Nephron progenitor cell (in vitro differentiated cells): ENCODE measurements at regions not wholly inside any gene's neighbourhood (a gene's known extent, or its start where the extent isn't known, plus 50 kb on each side); places are given as distances from the start of the nearest gene placed in this dataset.

ENCODE experiments used
- DNase-seq: peaks from one replicate; pipeline ENCODE4 v3.0.0; 2021
- H3K27ac Mint-ChIP-seq: 2 replicates; pipeline ENCODE4 v1.8.0; 2021; ENCODE audit warnings: mild to moderate bottlenecking, moderate library complexity, mixed read lengths
- H3K27me3 Mint-ChIP-seq: 2 replicates; pipeline ENCODE4 v1.8.0; 2021; ENCODE audit warnings: mild to moderate bottlenecking, low read depth, mixed read lengths; ENCODE audit not compliant: poor library complexity
- H3K36me3 Mint-ChIP-seq: 2 replicates; pipeline ENCODE4 v1.8.0; 2021; ENCODE audit warnings: low read depth, mixed read lengths
- H3K4me1 Mint-ChIP-seq: 2 replicates; pipeline ENCODE4 v1.8.0; 2021; ENCODE audit warnings: mixed read lengths
- H3K4me3 Mint-ChIP-seq: 2 replicates; pipeline ENCODE4 v1.8.0; 2021; ENCODE audit warnings: mild to moderate bottlenecking, moderate library complexity, mixed read lengths
- H3K9me3 Mint-ChIP-seq: 2 replicates; pipeline ENCODE4 v1.8.0; 2021; ENCODE audit warnings: mild to moderate bottlenecking, moderate library complexity, mixed read lengths
- CTCF ChIP-seq: fragments of 200-600 bp; sonication (generic); IDR thresholded peaks from 2 replicates; pipeline ENCODE4 v1.5.0; 2021; ENCODE audit warnings: antibody characterized with exemption

DNA sequence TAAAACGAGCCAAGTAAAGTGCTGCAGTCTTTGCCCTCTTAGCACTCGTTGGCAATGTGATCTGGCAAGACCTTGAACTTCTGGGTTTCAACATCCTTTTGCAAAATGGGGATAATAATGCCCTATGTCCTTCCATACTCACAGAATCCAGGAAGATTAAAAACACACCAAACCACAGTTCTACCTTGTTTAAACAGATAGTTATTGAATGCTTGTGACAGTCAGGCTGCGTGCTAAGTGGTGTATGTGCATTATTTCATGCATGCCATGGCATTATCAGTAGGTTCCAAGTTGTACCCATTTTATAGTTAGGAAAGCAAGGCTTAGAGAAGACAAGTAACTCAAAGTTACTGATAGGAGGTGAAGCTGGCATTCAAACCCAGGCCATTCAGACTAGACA, 308.6 kb upstream of the PROX1 start:
- Mint-ChIP-seq H3K4me3 (no peak overlapping the region), H3K27me3 (peaks cover 13% of the 10 kb centered on the region), H3K27ac (no peak overlapping the region), H3K9me3 (peaks cover 14% of the 10 kb centered on the region), H3K4me1 (peaks cover 17% of the 10 kb centered on the region), H3K36me3 (no peaks in the 10 kb centered on the region)
- no peak for TF ChIP-seq CTCF
- DNase-seq: no peak

DNA sequence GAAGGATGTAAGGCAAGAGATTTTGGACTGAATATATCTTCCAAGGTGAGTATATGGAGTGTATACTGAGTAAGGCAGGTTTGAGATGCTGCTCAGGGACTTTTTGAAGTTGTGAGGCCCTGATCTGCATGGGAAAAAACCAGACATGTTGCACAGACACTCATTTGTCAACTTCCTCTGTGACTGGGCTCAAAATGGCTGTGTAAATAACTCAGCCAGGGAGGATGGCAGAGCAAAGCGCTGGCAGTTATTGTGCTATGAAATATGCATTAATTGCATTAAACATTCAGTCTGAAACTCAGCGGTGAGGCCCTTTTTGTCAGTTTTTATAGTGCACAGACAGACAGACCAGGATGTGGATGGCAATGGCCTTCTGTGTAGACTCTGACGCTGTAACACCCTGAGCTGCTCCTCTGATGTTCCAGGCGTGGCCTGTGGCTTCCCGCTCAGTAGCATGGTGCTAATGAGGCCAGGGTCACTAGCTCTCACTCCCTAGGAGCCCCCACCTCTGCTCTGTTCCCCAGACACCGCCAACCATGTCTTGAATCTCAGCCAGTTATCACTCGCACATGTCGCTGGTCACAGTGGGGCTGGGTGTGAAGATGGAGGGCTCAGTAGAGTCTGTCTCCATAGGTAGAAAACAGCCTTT, 307.0 kb upstream of the PROX1 start:
- Mint-ChIP-seq H3K4me1 (peaks cover 17% of the 10 kb centered on the region), H3K4me3 (no peak overlapping the region), H3K27me3 (peaks cover 13% of the 10 kb centered on the region), H3K9me3 (peaks cover 4% of the 10 kb centered on the region), H3K27ac (no peak overlapping the region), H3K36me3 (no peaks in the 10 kb centered on the region)
- TF ChIP-seq CTCF: no peak
- DNase-seq: no peak

DNA sequence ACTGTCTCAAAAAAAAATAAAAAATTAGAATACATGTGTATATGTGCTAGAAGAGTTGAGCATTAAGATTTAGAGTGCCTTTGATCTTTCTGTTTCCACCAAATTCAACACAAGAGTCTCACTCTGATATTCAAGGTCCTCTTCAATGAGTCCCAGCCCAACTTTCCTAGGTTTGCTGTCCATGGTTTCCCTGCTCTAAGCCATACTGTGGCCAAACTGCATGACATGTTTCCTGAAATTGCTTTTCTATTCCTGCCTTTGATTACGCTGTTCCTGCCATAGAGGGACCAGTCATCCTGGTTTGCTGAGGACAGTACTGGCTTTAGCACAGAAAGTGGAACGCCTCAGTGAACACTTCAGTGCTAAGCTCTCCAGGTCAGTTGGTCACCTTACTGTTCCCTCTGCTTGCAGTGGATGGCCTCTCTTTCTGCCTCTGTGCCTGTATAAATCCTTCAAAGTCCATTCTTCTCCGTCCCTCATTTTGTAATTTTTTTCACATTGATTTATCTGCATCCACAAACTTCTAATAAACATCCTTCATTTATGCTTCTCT, 305.9 kb upstream of the PROX1 start:
- Mint-ChIP-seq H3K36me3 (no peaks in the 10 kb centered on the region), H3K27me3 (peaks cover 13% of the 10 kb centered on the region), H3K27ac (no peak overlapping the region), H3K9me3 (no peaks in the 10 kb centered on the region), H3K4me3 (no peak overlapping the region), H3K4me1 (peaks cover 17% of the 10 kb centered on the region)
- TF ChIP-seq CTCF: no peak
- DNase-seq: no peak

- Mint-ChIP-seq H3K4me1 (peaks cover 31% of the 10 kb centered on the region), H3K36me3 (no peaks in the 10 kb centered on the region), H3K4me3 (no peak overlapping the region), H3K27me3 (peaks cover 15% of the 10 kb centered on the region), H3K9me3 (no peaks in the 10 kb centered on the region), H3K27ac (no peak overlapping the region)
- DNase-seq: no peak
- TF ChIP-seq CTCF: no peak
Measured at GRCh38 chr1:213683529-213683928, 304.2 kb upstream of the PROX1 start.

DNA sequence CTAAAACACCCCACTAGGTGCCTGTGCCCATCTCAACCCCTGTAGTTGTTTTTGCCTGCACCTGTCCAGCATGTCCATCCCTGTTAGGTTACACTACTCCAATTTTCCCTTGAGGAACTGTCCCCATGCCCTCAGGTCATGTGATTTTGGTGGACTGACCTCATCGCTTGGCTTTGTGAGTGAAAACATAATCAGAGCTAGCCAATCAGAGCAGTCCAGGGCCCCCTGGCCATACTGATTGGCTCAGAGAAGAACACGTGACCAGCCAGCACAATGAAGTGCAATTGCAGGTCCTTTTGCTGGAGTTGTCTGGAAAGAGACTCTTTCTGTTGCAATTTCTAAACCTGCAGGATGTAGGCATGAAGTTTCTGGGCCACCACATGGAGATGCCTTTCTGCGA, 303.3 kb upstream of the PROX1 start:
- no peak for TF ChIP-seq CTCF
- H3K4me3 Mint-ChIP-seq: no peak overlapping the region
- no peak for DNase-seq
- no peaks in the 10 kb centered on the region for H3K9me3 Mint-ChIP-seq
- no peak overlapping the region for H3K27ac Mint-ChIP-seq
- no peaks in the 10 kb centered on the region for H3K36me3 Mint-ChIP-seq
- H3K27me3 Mint-ChIP-seq: peaks cover 16% of the 10 kb centered on the region
- peaks cover 34% of the 10 kb centered on the region for H3K4me1 Mint-ChIP-seq

DNA sequence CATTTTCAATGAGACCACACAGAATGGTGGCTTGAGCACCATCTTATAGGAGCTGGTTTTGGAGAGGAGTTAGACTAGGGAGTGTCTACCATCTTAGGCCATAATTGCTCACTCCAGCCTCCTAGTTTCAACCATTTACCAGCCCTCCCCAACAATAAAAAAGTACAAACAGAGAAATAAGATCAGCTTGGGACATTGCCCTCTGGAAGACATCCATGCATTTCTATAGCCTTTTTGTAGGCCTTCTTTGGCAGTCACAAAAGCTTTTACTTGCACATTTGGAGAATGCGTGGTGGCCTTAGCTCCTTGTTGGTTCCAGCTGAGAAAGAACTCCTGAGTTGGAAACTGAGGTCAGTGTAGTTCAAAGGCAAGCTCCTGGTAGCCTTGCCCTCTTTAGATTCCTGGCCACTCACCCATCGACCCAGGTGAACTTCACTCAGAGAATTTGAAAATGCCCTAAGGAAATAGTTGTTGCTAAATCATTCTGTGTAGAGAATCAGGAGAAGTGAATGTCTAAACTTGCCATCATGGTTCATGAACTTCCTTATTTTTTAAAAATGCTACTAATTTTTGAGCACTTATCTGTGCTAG, 301.7 kb upstream of the PROX1 start:
- no peak overlapping the region for H3K4me3 Mint-ChIP-seq
- no peak for DNase-seq
- peaks cover 13% of the 10 kb centered on the region for H3K27me3 Mint-ChIP-seq
- H3K36me3 Mint-ChIP-seq: no peaks in the 10 kb centered on the region
- H3K4me1 Mint-ChIP-seq: peaks cover 32% of the 10 kb centered on the region
- no peak for TF ChIP-seq CTCF
- no peaks in the 10 kb centered on the region for H3K9me3 Mint-ChIP-seq
- no peak overlapping the region for H3K27ac Mint-ChIP-seq
